Fibroblast of villous mesenchyme (primary cell): ENCODE measurements at regions not wholly inside any gene's neighbourhood (a gene's known extent, or its start where the extent isn't known, plus 50 kb on each side); places are given as distances from the start of the nearest gene placed in this dataset. TPM values are rescaled to one million over a fixed set of nuclear protein-coding genes. Genes with fewer than 3 reads are reported as not detected.

Experiments
- DNase-seq: peaks from one replicate; pipeline ENCODE4 v3.0.0-alpha.2; 2010; ENCODE audit warnings: low read depth
- H3K4me3 ChIP-seq: 2 replicates; pipeline ENCODE4 v1.5.1; 2011; ENCODE audit warnings: low read depth, mild to moderate bottlenecking, low read length
- small RNA-seq: library from RNA; depleted of rRNA; stranded (forward); fragments of <200 nt; gene quantifications from one replicate; pipeline ENCODE3, GENCODE V24; 2012
- TF ChIP-seq, protein P1 (sequence below): IDR thresholded peaks from 2 replicates; pipeline ENCODE4 v1.5.1; 2012; ENCODE audit warnings: low read depth, mild to moderate bottlenecking, low read length; ENCODE audit not compliant: insufficient read depth

DNA sequence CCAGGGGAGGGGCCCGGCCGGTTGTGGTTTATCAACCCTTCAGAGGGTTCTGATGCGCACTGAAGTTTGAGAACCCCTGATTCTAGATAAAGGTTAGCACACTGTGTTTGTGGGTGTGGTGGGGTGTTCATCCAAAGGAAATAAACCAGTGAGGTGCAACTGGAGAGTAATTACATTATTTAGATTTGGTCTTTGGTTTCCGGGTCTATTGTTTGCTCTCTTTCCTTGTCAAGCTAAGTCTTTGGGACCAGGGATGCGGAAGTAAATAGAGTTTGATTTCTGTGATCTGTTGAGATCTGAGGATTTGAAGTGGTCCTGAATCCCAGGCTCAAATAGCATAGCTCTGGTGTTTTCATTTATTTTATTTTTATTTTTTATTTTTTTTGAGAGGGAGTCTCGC, 50.5 kb upstream of the CLMP start:
- TF ChIP-seq, protein P1, sequence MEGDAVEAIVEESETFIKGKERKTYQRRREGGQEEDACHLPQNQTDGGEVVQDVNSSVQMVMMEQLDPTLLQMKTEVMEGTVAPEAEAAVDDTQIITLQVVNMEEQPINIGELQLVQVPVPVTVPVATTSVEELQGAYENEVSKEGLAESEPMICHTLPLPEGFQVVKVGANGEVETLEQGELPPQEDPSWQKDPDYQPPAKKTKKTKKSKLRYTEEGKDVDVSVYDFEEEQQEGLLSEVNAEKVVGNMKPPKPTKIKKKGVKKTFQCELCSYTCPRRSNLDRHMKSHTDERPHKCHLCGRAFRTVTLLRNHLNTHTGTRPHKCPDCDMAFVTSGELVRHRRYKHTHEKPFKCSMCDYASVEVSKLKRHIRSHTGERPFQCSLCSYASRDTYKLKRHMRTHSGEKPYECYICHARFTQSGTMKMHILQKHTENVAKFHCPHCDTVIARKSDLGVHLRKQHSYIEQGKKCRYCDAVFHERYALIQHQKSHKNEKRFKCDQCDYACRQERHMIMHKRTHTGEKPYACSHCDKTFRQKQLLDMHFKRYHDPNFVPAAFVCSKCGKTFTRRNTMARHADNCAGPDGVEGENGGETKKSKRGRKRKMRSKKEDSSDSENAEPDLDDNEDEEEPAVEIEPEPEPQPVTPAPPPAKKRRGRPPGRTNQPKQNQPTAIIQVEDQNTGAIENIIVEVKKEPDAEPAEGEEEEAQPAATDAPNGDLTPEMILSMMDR = no peak
- DNase-seq = no peak
- H3K4me3 ChIP-seq = no peak overlapping the region

Small RNA genes lying in the stretch of these regions (small RNA-seq; reads per million reads assigned to genes)
- gene RF00096 = not detected
